Type B pancreatic cell (in vitro differentiated cells): ENCODE measurements at regions not wholly inside any gene's neighbourhood (a gene's known extent, or its start where the extent isn't known, plus 50 kb on each side); places are given as distances from the start of the nearest gene placed in this dataset.

Source experiments
- DNase-seq: peaks from one replicate; pipeline ENCODE4 v3.0.0; 2021; ENCODE audit warnings: mixed read lengths; ENCODE audit not compliant: unreplicated experiment; ENCODE audit errors: extremely low spot score
- H3K27ac Mint-ChIP-seq: 2 replicates; pipeline ENCODE4 v1.8.0; 2021; ENCODE audit warnings: mild to moderate bottlenecking, mixed read lengths
- H3K27me3 Mint-ChIP-seq: 2 replicates; pipeline ENCODE4 v1.8.0; 2021; ENCODE audit warnings: mixed read lengths
- H3K36me3 Mint-ChIP-seq: 2 replicates; pipeline ENCODE4 v1.8.0; 2021; ENCODE audit warnings: mixed read lengths
- H3K4me1 Mint-ChIP-seq: one replicate; pipeline ENCODE4 v1.8.0; 2021; ENCODE audit warnings: mixed read lengths; ENCODE audit not compliant: unreplicated experiment
- H3K4me3 Mint-ChIP-seq: 2 replicates; pipeline ENCODE4 v1.8.0; 2021; ENCODE audit warnings: mild to moderate bottlenecking, mixed read lengths
- H3K9me3 Mint-ChIP-seq: 2 replicates; pipeline ENCODE4 v1.8.0; 2021; ENCODE audit warnings: mixed read lengths
- CTCF ChIP-seq: fragments of 200-600 bp; sonication (generic); conservative IDR thresholded peaks from 2 replicates; pipeline ENCODE4 v1.5.0; 2021; ENCODE audit warnings: antibody characterized with exemption, mild to moderate bottlenecking

DNA sequence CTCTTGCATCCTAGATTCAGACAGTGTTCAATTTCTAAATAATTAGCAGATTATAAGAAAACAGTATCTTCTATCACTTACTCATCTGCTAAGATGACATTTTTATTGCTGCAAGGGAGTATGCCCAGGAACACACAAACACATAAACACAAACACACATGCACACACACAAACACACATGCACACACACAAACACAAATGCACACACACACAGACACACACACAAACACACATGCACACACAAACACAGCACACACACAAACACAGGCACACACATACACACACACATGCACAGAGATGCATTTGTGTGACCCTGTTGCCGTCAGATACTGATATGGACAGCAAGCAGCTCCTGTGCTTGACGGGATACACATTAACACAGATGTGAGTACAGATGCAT, 612.9 kb downstream of the IRX1 start:
- Mint-ChIP-seq H3K27me3 (peaks cover 18% of the 10 kb centered on the region), H3K4me3 (no peak overlapping the region), H3K9me3 (no peaks in the 10 kb centered on the region), H3K4me1 (peaks cover 21% of the 10 kb centered on the region), H3K27ac (no peak overlapping the region), H3K36me3 (no peaks in the 10 kb centered on the region)
- no peak for TF ChIP-seq CTCF
- no peak for DNase-seq

GRCh38 chr5:4208996-4209395, 613.4 kb downstream of the IRX1 start:
- Mint-ChIP-seq H3K9me3 (no peaks in the 10 kb centered on the region), H3K4me3 (no peak overlapping the region), H3K36me3 (no peaks in the 10 kb centered on the region), H3K27ac (no peak overlapping the region), H3K4me1 (peaks cover 23% of the 10 kb centered on the region), H3K27me3 (peaks cover 22% of the 10 kb centered on the region)
- DNase-seq = no peak
- TF ChIP-seq CTCF = no peak

DNA sequence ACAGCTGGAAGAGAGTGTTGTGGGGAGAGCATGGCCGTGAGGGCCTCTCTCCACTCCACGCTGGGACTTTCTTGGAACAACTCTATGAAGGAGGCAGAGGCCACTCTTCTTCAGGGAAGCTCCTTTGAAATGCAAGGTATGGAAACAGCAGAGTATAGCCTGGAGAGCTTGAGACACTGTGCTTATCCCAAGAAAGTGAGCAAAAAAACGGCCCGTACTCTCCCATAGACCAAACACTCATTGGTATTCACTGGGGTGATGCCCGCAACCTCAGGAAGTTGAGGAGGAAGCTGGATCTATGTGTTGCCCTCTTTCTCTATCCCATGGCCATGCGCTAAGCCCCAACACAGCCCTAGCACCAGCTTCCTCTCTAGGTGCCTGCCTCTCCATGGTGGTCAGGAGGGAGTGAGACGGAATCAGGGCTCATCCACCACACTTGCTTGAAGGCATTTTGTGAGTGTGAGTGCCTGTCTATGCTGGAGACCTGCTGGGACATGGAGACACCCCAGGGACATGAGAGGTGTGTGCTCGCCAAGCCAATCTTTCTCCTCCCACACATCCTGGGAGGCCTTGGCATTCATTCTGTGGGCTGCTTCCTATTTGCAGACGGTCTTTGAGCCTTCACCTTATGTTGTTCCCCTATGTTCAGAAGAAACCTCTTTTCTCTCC, 616.6 kb downstream of the IRX1 start:
- H3K4me1 Mint-ChIP-seq = peaks cover 11% of the 10 kb centered on the region
- no peak overlapping the region for H3K27ac Mint-ChIP-seq
- peaks cover under 1% of the 10 kb centered on the region for H3K9me3 Mint-ChIP-seq
- no peak overlapping the region for H3K4me3 Mint-ChIP-seq
- no peak for DNase-seq
- no peaks in the 10 kb centered on the region for H3K36me3 Mint-ChIP-seq
- no peak for TF ChIP-seq CTCF
- peaks cover 18% of the 10 kb centered on the region for H3K27me3 Mint-ChIP-seq

- DNase-seq = no peak
- Mint-ChIP-seq H3K4me1 (peaks cover 11% of the 10 kb centered on the region), H3K27me3 (peaks cover 15% of the 10 kb centered on the region), H3K9me3 (peaks cover 4% of the 10 kb centered on the region), H3K27ac (no peak overlapping the region), H3K4me3 (no peak overlapping the region), H3K36me3 (no peaks in the 10 kb centered on the region)
- no peak for TF ChIP-seq CTCF
These were observed 617.6 kb downstream of the IRX1 start for GRCh38 chr5:4212981-4213819.

DNA sequence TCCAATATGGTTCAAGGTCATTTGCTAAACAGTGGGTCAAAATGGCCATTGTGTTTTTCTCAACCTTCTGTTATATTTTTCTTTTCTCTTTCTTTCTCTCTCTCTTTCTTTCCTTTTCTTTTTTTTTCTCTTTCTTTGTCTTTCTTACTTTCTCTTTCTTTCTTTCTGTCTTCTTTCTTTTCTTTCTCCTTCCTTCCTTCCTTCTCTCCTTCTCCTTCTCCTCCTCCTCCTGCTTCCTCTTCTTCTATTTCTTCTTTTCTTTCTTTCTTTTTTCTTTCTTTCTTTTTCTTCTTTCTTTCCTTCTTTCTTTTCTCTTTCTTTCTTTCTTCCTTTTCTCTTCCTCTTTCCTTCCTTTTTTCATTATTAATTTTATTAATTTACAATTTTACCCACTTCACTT, 619.5 kb downstream of the IRX1 start:
- Mint-ChIP-seq H3K27me3 (peaks cover 15% of the 10 kb centered on the region), H3K9me3 (peaks cover 4% of the 10 kb centered on the region), H3K27ac (no peak overlapping the region), H3K4me3 (no peak overlapping the region), H3K36me3 (no peaks in the 10 kb centered on the region), H3K4me1 (peaks cover 11% of the 10 kb centered on the region)
- no peak for TF ChIP-seq CTCF
- no peak for DNase-seq
